Smooth muscle cell (in vitro differentiated cells): ENCODE measurements at regions not wholly inside any gene's neighbourhood (a gene's known extent, or its start where the extent isn't known, plus 50 kb on each side); places are given as distances from the start of the nearest gene placed in this dataset.
"Not testable (repeated sequence)": the region's sequence is repeated elsewhere in the genome, so short reads cannot be mapped to it uniquely, and the experiment has no call there.

Experiments used
- DNase-seq: peaks from one replicate; lab custom pipeline; 2025; ENCODE audit not compliant: unreplicated experiment; lab: John Stamatoyannopoulos, UW
- H2AFZ ChIP-seq: fragments of 200-600 bp; sonication (generic); 2 replicates; pipeline ENCODE4 v1.6.0; 2016; ENCODE audit warnings: antibody characterized with exemption, low read depth, mild to moderate bottlenecking
- H3F3A ChIP-seq: fragments of 200-600 bp; sonication (generic); 2 replicates; pipeline ENCODE4 v1.6.0; 2017; ENCODE audit warnings: antibody characterized with exemption, low read depth
- H3K27ac ChIP-seq: fragments of 200-600 bp; sonication (generic); 2 replicates; pipeline ENCODE4 v1.5.1; 2016; ENCODE audit warnings: low read depth, mild to moderate bottlenecking
- H3K27me3 ChIP-seq: fragments of 200-600 bp; sonication (generic); 2 replicates; pipeline ENCODE4 v1.6.1; 2016; ENCODE audit warnings: low read depth, mild to moderate bottlenecking
- H3K36me3 ChIP-seq: fragments of 200-600 bp; sonication (generic); 2 replicates; pipeline ENCODE4 v1.5.1; 2016; ENCODE audit warnings: low read depth
- H3K4me1 ChIP-seq: fragments of 200-600 bp; sonication (generic); 2 replicates; pipeline ENCODE4 v1.5.1; 2016; ENCODE audit warnings: low read depth
- H3K4me2 ChIP-seq: fragments of 200-600 bp; sonication (generic); 2 replicates; pipeline ENCODE4 v1.6.0; 2016; ENCODE audit warnings: mild to moderate bottlenecking
- H3K4me3 ChIP-seq: fragments of 200-600 bp; sonication (generic); 2 replicates; pipeline ENCODE4 v1.5.1; 2016; ENCODE audit warnings: mild to moderate bottlenecking
- H3K79me2 ChIP-seq: fragments of 200-600 bp; sonication (generic); 2 replicates; pipeline ENCODE4 v1.6.0; 2016; ENCODE audit warnings: low read depth, mild to moderate bottlenecking
- H3K9ac ChIP-seq: fragments of 200-600 bp; sonication (generic); 2 replicates; pipeline ENCODE4 v1.6.0; 2016; ENCODE audit warnings: low read depth
- H3K9me3 ChIP-seq: fragments of 200-600 bp; sonication (generic); replicated peaks from 2 replicates; pipeline ENCODE4 v1.5.1; 2016; ENCODE audit warnings: low read depth
- H4K20me1 ChIP-seq: fragments of 200-600 bp; sonication (generic); 2 replicates; pipeline ENCODE4 v1.6.0; 2016; ENCODE audit warnings: low read depth
- CTCF ChIP-seq: fragments of 200-600 bp; sonication (generic); IDR thresholded peaks from 2 replicates; pipeline ENCODE4 v1.5.1; 2017; ENCODE audit warnings: borderline replicate concordance, mild to moderate bottlenecking, antibody characterized with exemption; ENCODE audit not compliant: insufficient read depth, poor library complexity, severe bottlenecking
- WGBS: methylation state at CpG from one replicate; pipeline ENCODE4 v1.1.7; 2016; ENCODE audit warnings: low lambda C conversion rate; 5-methylcytosine and 5-hydroxymethylcytosine counted together

DNA sequence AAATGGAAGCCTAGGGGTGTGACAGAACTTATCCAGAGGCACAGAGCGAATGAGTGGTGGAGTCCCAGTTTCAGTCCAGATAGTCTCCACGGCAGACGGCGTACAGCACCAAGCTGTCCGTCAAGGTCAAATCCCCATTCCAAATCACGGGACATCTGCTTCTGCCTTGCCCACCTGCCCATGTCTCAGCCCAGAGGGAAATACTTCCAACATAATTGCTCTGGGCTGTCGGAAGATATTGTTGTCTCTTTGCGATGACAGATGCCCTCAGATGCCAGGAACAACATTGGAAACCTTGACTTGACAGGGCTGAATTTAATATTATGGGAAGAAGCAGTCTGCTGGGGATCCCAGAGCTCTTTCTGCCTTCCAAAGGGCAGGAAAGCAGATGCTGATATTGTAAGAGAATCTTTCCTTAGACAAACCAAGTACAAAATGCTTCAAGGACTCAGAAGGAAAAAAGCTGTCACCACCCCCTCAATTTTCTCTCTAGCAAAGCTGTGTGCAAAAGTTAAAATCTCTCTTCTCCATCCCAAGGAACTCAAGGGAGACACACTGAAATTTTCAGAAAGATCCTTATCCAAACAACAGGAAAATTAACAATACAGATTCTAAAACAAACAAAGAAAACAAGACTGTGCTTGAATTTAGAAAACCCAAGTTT, 364.0 kb downstream of the LRATD1 start:
- Histone ChIP-seq H3K9ac (no peak overlapping the region), H4K20me1 (no peaks in the 10 kb centered on the region), H3K4me2 (no peak overlapping the region), H3K4me3 (no peak overlapping the region), H3K9me3 (no peaks in the 10 kb centered on the region), H3K27me3 (no peaks in the 10 kb centered on the region), H2AFZ (no peak overlapping the region), H3K79me2 (no peaks in the 10 kb centered on the region), H3K36me3 (no peaks in the 10 kb centered on the region), H3K27ac (no peak overlapping the region), H3K4me1 (no peaks in the 10 kb centered on the region), H3F3A (no peaks in the 10 kb centered on the region)
- no peak for TF ChIP-seq CTCF
- no peak for DNase-seq
- 93% methylated on average over 8 of the region's 8 CpGs for WGBS

DNA sequence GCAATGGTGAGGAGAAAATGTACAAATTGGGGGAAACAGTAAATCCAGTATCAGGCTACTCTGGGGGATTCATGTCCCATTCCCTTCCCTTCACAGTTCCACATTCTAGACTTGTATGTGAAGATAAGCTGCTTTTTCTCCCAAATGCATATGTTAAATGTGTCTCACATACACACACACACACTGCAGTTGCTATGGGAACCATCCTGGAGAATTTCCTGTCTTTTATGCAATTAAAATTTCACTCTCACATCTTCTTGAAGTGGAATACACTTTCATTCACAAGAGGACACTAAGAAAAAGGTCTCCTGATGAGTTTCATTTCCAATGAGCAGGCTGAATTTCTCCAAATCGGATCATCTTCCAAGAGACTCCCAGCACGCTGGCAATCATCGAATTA, 366.0 kb downstream of the LRATD1 start:
- 95% methylated on average over 3 of the region's 3 CpGs for WGBS
- DNase-seq = no peak
- no peaks in the 10 kb centered on the region for H3K79me2 ChIP-seq

GRCh38 chr2:14999114-14999661, 366.7 kb downstream of the LRATD1 start:
- no peak for DNase-seq
- Histone ChIP-seq H2AFZ (no peak overlapping the region), H3K27me3 (no peaks in the 10 kb centered on the region), H3K4me3 (no peak overlapping the region), H3K36me3 (no peaks in the 10 kb centered on the region), H3F3A (no peaks in the 10 kb centered on the region), H3K27ac (no peak overlapping the region), H3K4me2 (no peak overlapping the region), H3K9me3 (no peaks in the 10 kb centered on the region), H3K9ac (no peak overlapping the region), H4K20me1 (no peaks in the 10 kb centered on the region), H3K4me1 (no peaks in the 10 kb centered on the region), H3K79me2 (no peaks in the 10 kb centered on the region)
- 89% methylated on average over 7 of the region's 7 CpGs for WGBS
- TF ChIP-seq CTCF = no peak

More for the DNA sequence above, 366.0 kb downstream of the LRATD1 start:
- no peak for TF ChIP-seq CTCF
- Histone ChIP-seq H3K4me2 (no peak overlapping the region), H3K27ac (no peak overlapping the region), H3K9me3 (no peaks in the 10 kb centered on the region), H3F3A (no peaks in the 10 kb centered on the region), H3K4me3 (no peak overlapping the region), H3K4me1 (no peaks in the 10 kb centered on the region), H4K20me1 (no peaks in the 10 kb centered on the region), H3K36me3 (no peaks in the 10 kb centered on the region), H2AFZ (no peak overlapping the region), H3K27me3 (no peaks in the 10 kb centered on the region), H3K9ac (no peak overlapping the region)

- H3K27me3 ChIP-seq, H3K36me3 ChIP-seq, H3F3A ChIP-seq, H4K20me1 ChIP-seq, H2AFZ ChIP-seq, H3K27ac ChIP-seq, DNase-seq, H3K79me2 ChIP-seq, H3K4me1 ChIP-seq, H3K9ac ChIP-seq, H3K9me3 ChIP-seq, H3K4me3 ChIP-seq, H3K4me2 ChIP-seq: not testable (repeated sequence)
- WGBS = over 99% methylated on average over 17 of the region's 26 CpGs
These were observed 370.0 kb downstream of the LRATD1 start for GRCh38 chr2:15002519-15002918.
